SK-N-SH (cell line): ENCODE measurements at regions not wholly inside any gene's neighbourhood (a gene's known extent, or its start where the extent isn't known, plus 50 kb on each side); places are given as distances from the start of the nearest gene placed in this dataset.

ENCODE experiments used
- CHD2 ChIP-seq: fragments of 150-350 bp; IDR thresholded peaks from 2 replicates; pipeline ENCODE4 v1.6.1; 2018; ENCODE audit warnings: low read length; ENCODE audit not compliant: partially characterized antibody
- CTCF ChIP-seq: fragments of 200-600 bp; sonication (generic); IDR thresholded peaks from 2 replicates; pipeline ENCODE4 v1.6.1; 2017; ENCODE audit warnings: antibody characterized with exemption, mild to moderate bottlenecking, moderate library complexity
- NFIC ChIP-seq: IDR thresholded peaks from 2 replicates; pipeline ENCODE4 v1.4.0; 2012; ENCODE audit warnings: borderline replicate concordance
- PBX3 ChIP-seq: IDR thresholded peaks from 2 replicates; pipeline ENCODE4; 2012
- POLR2AphosphoS5 ChIP-seq: IDR thresholded peaks from 2 replicates; pipeline ENCODE4 v1.6.1; 2012; ENCODE audit warnings: low read depth, low read length
- RAD21 ChIP-seq: IDR thresholded peaks from 2 replicates; pipeline ENCODE4 v1.6.1; 2012; ENCODE audit warnings: mild to moderate bottlenecking, low read length
- SMC3 ChIP-seq: IDR thresholded peaks from 2 replicates; pipeline ENCODE4 v1.6.1; 2012; ENCODE audit warnings: low read depth, low read length, improper control_type of control experiment
- USF1 ChIP-seq: IDR thresholded peaks from 2 replicates; pipeline ENCODE4 v1.4.0; 2012; ENCODE audit warnings: low read depth, borderline replicate concordance
- YY1 ChIP-seq: IDR thresholded peaks from 2 replicates; pipeline ENCODE4 v1.4.0; 2012; ENCODE audit warnings: low read depth, mild to moderate bottlenecking
- ZBTB33 ChIP-seq: IDR thresholded peaks from 2 replicates; pipeline ENCODE4 v1.4.0; 2012; ENCODE audit warnings: low read depth, borderline replicate concordance
- TF ChIP-seq, protein P1 (sequence below): fragments of 150-350 bp; IDR thresholded peaks from 2 replicates; pipeline ENCODE4 v1.6.1; 2017; ENCODE audit warnings: antibody characterized with exemption, low read length, low read depth, borderline replicate concordance

DNA sequence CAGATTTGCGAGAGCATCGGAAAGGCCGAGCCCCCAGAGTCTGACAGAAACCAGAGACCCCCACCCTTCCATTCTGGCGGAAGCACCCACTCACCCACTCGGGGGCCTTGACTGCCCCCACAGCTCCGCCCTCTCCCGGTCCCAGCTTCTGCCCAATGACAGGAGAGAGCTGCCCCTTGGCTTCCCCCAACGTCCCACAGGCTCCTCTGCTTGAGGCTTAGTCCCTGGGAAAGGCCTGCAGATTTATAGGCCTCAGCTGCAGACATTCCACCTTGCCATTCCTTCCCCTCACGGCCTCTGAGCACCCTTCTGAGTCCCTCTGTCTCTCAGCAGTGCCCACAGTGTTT is 125.0 kb upstream of the NCAM1 start:
- TF ChIP-seq USF1 (no peak), RAD21 (no peak), YY1 (no peak), SMC3 (no peak), ZBTB33 (no peak), CTCF (no peak), CHD2 (no peak), PBX3 (no peak), POLR2AphosphoS5 (no peak), NFIC (no peak)
- TF ChIP-seq, protein P1, sequence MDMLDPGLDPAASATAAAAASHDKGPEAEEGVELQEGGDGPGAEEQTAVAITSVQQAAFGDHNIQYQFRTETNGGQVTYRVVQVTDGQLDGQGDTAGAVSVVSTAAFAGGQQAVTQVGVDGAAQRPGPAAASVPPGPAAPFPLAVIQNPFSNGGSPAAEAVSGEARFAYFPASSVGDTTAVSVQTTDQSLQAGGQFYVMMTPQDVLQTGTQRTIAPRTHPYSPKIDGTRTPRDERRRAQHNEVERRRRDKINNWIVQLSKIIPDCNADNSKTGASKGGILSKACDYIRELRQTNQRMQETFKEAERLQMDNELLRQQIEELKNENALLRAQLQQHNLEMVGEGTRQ, result no peak
